Activated T-cell treated with anti-CD3 and anti-CD28 coated beads for 48 hours (primary cell): ENCODE measurements at regions not wholly inside any gene's neighbourhood (a gene's known extent, or its start where the extent isn't known, plus 50 kb on each side); places are given as distances from the start of the nearest gene placed in this dataset.
"Not testable (repeated sequence)": the region's sequence is repeated elsewhere in the genome, so short reads cannot be mapped to it uniquely, and the experiment has no call there.

Experiments
- DNase-seq: peaks from one replicate; pipeline ENCODE4 v3.0.0-alpha.2; 2020; ENCODE audit warnings: low read depth

DNA sequence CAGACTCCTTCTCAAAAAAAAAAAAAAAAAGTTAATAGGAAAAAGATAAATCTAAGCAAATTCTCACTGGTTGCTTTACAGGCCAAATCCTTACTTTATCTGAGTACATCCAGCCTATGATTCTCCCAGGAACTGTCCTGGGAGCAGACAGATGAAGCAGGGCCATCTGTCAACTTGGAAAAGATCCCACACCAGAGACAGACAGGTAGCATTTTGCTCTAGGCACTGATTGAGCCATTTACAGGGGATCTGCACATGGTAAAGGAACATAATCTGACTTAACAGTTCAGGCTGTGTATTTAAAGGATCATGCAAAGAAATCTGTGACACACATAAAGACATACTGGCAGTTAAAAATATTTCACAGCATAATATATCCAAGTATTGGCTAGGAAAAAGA lies 1006.5 kb downstream of the TBL1XR1 start:
- DNase-seq: no peak

DNA sequence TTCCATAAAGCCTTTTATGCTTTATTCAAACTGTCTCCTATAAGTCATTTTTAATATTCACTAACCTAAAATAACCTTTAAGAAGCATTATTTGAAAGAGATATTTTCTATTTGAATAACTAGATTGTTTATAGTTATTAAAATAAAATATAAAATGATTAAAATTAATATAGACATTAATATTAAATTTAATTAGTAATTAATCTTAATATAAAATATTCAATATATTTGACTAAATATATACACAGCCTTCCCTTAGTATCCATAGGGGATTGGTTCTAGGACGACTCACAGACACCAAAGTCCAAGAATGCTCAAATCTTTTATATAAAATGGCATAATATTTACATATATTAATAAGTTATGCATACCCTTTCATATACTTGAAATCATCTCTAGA lies 1014.1 kb downstream of the TBL1XR1 start:
- DNase-seq: no peak

DNA sequence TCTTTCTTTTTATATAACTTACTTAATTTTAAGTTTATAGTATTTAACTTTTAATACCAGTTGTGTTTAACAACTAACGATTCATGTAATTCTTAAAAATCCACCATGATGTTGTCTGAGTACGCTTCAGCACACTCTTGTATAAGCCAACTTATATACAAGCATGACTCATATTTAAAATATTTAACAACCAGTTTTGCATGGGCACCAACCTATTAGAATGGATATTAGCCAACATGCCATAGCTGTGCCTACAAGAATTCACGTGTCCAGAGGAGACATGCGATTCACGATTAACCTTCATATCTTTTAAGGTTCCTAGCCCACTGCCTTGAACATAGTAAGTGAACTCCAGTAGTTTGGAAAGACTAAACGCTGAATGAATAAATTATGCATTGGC lies 1023.2 kb downstream of the TBL1XR1 start:
- no peak for DNase-seq

DNA sequence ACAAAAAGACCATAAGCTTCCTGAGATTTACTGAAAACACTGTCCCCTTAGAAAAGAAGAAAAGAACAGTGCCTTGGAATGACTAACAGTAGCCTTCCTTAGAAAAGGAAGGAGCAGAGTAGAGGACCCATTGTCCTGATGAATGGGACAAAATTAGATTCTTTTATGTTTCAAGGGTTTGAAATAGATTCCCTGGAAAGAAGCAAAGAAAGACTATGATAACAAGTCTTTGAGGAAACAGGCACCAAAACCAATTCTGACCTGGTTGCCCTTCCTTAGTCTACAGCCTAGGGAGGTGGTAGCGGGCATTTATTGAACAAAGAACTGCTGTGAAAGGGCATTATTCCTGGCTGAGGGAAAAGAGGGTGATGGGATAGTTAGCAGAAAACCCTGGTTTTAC lies 1024.8 kb downstream of the TBL1XR1 start:
- DNase-seq: no peak

DNA sequence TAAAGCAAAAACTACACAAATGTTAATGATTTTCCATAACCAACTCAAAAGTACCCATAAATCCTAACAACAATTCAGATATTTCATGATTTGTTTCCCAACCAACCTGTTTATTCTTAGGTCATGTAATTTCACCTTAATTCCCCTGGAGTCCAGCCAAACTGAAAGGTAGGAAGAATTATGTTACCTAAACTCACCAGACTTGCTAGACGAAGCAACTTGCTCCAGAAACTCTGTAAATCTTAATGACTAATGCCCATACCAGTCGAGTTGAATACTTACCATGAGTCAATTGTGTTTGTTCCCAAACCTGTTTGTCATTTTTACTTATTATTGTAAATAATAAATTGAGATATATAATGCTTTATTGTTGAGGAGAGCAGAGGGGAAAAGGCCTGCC lies 1030.0 kb downstream of the TBL1XR1 start:
- no peak for DNase-seq

DNA sequence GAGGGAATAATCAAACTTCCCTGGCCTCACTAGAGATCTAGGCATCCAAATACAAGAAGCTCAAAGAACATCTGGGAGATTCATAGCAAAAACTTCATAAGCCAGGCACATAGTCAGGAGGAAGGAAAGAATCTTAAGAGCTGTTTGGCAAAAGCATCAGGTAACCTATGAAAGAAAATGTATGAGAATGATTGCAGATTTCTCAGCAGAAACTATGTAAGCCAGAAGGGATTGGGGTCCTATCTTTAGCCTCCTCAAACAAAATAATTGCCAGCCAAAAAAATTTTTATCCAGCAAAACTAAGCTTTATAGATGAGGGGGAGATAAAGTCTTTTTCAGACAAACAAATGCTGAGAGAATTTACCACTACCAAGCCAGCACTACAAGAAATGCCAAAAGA lies 1036.3 kb downstream of the TBL1XR1 start:
- DNase-seq: no peak

DNA sequence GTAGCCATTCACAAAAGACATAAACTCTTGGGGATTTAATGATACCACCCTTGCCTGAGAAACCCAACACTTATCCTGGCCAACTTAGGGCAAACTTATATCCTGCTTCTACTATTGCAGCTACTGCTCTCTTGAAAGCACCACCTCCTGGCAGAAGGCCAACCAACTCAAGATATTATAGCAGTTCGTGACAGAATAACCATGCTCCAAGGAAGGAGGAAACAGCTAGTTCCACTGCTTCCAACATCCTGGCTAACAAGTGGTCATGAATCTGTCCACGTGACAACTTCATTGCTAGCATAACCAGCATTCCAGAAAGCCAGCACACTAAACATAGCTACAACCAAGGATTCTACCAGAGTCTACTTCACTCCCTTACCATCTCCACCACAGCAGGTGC lies 1037.5 kb downstream of the TBL1XR1 start:
- DNase-seq: no peak

DNA sequence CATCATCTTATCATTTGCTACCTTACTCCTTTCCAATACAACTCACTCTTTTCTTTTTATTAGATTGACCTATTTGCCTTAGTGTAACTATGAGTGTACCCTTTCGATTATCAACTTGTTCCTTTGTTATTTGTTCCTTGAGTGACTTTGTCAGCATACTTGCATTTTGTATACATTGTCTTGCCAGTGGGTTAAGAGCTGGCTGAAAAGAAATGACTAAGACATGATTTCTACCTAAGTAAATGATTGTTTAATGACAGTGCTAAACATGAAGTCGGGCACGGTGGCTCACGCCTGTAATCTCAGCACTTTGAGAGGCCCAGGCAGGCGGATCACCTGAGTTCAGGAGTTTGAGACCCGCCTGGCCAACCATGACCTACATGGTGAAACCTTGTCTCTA lies 1042.3 kb downstream of the TBL1XR1 start:
- no peak for DNase-seq

DNA sequence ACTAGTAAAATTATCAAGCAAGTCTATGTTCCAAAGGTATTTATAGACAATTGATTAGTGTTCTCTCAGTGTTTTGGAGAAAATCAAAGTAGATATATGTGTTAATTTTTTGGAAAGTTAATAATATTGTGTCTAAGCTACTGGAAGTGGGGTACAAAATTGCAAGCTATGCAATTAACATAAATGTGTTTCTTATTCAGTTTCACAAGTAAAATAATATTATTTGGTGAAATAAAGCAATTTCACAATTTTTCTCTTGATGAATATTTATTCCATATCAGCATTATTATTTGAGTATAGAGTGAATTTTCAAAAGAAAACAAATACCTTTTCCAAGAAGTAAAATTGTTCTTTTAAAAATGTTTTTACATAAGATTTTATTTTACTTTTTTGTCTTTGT lies 1047.7 kb downstream of the TBL1XR1 start:
- no peak for DNase-seq

DNA sequence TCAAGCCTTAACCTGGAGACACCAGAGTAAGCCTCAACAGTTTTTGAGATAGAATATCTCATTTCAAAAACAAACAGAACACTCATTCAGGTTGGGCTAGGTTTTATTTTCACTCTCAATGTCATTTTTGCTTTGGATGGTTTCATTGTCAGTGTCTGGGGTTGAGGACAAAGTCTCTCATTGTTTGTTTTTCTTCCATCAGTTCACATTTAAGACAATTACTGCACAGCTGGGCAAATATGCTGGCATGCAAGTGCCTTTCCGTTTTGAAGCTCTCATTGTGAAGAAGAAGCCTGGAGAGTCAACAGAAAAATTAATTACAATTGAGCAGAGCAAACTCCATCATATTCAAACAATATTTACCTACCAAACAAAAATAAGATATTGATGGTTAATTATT lies 1050.0 kb downstream of the TBL1XR1 start:
- DNase-seq: no peak

DNA sequence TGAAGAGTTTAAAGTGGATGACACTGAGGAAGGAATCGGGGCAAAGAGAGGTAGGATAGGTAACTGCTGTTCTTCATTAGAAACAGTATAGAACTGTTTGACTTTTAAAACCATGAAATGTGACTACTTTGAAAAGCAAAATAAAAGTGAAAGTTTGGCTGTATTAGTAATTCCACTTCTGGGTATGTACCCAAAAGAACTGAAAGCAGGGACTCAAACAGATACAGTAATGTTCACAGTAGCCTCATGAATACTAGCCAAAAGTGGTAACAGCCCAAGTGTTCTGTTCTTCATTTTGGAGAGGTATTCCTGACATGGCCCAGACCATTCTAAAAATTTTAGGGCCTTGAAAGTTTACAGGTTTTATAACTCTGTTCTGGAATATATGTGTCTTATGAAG lies 1055.4 kb downstream of the TBL1XR1 start:
- no peak for DNase-seq

DNA sequence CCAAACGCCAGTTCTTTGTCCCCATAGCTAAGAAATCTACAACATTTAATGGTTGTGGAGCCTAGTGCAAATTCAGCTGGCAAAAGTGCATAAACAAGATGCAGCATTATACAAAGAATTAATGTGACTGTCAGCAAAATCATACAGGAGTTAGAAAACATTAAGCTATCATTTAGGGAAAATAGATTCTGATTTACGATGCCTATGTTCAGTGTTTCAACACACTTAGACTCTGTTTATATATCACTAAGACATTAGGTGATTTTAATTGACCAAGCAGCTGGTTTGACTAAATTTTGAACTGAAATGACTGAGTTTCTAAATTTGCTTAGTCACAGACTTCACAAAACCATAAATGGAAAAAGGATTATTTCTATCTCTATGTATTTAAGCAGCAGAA lies 1076.8 kb downstream of the TBL1XR1 start:
- no peak for DNase-seq

DNA sequence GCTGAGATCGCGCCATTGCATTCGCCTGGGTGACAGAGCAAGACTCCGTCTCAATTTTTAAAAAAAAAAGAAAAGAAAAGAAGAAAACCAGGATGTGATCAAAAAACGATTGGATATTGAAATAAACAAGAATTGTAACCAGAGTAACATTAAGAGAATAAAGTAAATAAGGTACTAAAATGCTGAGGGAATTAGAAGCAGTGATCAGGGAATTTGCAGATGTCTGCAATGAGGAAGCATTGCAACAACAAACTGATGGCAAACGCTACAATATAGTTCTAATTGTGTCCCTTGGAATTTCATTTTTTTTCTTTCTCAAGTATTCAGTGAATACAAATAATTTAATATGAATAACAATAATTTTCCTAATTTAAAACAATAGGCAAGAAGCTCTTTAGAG lies 1077.5 kb downstream of the TBL1XR1 start:
- no peak for DNase-seq

DNA sequence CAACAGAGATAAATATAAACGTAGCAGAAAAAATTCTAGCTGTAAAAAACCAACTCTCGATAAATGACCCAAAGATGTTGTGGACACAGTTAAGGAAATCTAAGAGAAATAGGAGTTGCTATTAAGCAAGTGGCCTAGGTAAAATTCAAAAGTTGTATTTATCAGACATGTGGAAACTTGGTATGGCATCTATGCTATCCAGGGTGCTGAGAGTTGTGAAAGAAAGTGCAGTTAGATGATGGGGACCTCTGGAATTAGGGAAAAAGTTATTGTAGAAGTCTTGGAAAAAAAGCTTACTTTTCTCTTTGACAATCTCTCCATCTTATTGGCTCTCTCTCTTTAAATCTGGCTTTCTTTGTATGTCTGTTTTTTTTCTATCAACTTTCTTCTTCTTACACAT lies 1090.9 kb downstream of the TBL1XR1 start:
- no peak for DNase-seq

DNA sequence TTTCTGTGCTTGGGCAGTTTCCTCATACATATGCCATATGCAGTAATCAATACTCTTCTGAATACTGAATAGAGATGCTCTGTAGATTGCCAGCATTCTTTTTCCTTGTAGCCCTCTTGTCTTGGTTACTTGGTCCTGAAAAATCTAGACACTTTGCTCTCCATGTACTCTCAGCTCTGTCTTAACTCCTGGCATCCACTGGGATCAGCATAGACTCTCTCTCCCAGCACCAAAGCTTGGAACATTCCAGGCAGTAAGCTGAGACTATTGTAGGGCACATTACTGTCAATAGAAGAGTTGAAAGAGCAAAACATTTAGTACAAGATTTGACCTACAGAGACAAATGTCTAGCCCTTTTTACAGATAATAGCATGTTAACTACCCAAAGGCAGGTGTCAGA lies 1100.3 kb downstream of the TBL1XR1 start:
- no peak for DNase-seq

DNA sequence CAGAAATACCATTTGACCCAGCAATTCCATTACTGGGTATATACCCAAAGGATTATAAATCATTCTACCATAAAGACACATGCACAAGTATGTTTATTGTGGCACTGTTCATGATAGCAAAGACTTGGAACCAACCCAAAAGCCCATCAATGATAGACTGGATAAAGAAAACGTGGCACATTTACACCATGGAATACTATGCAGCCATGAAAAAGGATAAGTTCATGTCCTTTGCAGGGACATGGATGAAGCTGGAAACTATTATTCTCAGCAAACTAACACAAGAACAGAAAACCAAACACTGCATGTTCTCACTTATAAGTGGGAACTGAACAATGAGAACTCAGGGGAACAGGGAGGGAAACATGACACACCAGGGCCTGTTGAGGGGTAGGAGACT lies 1103.4 kb downstream of the TBL1XR1 start:
- not testable (repeated sequence) for DNase-seq

DNA sequence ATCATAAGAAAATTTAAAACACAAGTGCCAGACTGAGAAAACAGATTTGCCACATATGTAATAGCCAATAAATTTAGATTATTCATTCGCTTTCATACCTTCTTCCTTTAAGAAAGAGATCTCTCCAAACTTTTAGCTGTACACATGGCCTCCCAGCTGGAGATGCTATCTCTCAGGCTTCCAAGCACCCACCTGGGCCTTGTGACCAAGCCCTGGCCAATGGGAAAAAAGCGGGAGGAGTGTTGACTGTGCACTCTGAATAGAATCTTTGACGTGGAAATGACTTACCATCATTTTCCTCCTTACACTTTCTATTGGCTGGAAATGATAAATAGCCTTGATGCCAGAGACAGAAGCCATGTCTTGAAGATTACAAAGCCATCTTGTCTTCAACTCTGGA lies 1106.6 kb downstream of the TBL1XR1 start:
- no peak for DNase-seq

DNA sequence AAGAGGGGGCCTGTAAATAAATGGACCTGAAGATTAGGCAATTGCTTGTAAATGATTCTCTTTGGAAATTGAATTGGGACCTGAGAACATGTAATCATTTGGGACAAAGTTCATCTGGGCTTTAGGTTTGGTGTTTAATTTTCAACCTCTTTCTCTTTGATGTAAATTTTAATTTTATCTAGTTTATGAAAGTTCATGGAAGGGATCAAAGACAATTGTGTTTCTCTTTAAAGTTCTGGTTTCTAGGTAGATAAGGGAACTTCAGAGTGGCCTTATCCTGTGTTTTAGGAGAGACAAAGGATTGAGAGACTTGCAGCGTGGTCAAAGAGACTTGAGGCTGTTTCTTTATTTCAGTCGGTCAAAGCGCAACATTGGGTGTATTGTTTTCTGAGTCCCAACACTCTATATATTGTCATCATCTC lies 1108.3 kb downstream of the TBL1XR1 start:
- no peak for DNase-seq

DNA sequence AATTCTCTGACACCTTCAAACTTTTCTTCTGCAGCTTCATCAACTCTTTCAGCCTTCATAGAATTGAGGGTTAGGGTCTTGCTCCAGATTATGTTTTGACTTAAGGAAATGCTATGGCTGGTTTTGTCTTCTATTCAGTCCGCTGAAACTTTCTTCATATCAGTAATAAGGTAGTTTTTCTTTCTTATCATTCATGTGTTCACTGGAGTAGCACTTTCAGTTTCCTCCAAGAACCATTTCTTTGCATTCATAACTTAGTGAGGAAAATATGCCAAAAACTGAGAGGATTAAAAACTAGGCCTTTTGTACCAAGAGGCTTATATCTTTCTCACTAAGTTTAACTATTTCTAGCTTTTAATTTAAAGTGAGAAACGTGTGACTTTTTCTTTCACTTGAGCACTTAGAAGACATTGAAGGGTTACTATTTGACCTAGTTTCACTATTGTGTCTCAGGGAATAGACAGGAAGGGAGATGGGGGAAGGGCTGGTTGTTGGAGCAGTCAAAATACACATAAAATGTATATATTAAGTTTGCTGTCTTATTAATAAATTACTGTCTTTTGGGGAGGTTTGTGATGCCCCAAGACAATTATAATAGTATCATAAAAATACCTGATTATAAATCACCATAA lies 1110.1 kb downstream of the TBL1XR1 start:
- no peak for DNase-seq

DNA sequence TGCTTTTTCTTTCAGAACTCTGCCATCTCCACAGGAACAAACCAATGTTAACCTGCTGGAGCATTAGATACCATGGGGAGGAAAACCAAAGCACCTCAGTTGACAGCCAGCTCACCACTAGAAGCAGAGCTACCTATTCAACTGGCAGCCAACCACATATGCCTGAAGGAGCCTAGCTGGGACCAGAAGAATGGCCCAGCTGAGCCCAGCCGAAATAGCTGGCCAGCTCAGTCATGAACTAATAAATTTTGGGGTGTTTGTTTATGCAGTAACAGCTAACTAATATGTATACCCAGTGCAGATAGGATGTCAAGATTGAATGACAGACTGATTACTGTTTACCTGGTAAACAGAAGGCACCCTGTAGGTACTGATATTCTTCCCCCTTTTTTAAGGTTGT lies 1117.5 kb downstream of the TBL1XR1 start:
- DNase-seq: no peak

DNA sequence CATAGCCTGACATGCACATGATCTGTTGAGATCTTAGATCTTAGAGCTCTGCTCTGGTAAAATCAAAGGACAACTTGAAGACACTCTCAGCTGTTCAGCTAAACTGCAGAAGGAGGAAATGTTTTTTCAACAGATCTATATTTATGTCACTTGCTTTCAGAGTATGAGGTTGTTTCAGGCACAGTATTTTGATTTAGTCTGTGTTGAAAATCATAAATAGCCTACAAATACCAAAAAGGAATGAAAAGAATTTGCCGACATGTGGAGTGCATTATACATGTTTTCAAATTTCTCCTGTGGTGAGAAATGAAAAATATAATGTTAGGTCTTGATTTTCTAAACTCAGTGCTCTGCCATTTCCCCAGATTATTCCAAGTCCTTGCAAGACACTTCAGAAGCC lies 1118.4 kb downstream of the TBL1XR1 start:
- DNase-seq: no peak

DNA sequence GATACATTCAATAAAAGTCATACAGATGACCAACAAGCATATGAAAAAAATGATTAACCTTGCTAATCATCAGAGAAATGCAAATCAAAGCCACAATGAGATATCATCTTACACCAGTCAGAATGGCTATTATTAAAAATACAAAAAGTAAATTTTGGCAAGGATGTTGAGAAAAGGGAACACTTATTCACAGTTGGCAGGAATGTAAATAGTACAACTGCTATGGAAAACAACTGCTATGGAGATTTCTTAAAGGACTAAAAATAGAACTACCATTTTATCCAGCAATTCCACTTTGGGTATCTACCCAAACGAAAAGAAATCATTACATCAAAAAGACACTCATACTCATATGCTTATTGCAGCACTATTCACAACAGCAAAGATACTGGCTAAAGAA lies 1121.8 kb downstream of the TBL1XR1 start:
- DNase-seq: no peak

DNA sequence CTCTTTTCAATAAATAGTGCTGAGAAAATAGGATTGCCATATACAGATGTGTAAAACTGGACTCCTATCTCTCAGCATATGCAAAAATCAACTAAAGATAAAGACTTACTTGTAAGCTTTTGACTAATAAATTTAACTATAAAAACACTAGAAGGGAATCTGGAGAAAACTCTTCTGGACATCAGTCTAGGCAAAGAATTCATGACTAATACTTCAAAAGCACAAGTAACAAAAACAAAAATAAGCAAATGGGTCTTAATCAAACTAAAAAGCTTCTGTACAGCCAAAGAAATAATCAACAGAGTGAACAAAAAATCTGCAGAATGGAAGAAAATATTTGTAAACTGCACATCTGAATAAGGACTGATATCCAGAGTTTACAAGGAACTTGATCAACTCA lies 1122.2 kb downstream of the TBL1XR1 start:
- DNase-seq: no peak

DNA sequence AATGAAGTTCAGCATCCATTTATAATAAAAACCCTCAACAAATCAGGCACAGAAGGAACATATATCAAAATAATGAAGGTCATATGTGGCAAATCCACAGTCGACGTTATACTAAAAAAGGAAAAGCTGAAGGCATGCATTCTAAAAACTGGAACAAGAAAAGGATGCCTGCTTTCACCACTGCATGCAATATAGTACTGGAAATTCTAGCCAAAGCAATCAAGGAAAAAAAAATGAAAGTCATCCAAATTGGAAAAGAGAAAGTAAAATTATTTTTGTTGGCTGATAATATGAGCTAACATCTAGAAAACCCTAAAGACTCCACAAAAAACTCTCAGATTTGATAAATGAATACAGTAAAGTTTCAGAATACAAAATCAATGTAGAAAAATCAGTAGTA lies 1123.2 kb downstream of the TBL1XR1 start:
- no peak for DNase-seq

DNA sequence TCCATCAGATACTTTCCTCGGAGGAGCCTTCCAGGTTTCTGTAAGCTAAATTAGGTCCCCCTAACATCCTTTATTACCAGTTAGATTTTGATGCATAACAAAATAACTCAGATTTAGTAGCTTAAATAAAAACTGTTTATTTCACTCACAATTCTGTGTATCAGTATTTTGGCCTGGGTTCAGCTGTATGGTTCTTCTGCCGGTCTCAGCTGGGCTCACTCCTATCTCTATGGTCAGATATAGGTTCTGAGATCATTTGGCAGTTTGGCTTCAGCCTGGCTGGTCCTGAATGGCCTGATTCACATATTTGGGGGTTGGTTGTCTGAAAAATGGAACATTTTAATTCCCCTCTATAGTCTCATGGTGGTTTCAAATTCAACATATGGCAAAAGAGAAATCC lies 1125.3 kb downstream of the TBL1XR1 start:
- no peak for DNase-seq
